ENCODE measurements at regions not wholly inside any gene's neighbourhood (a gene's known extent, or its start where the extent isn't known, plus 50 kb on each side); places are given as distances from the start of the nearest gene placed in this dataset.

- DNase-seq = no peak
Observed at GRCh38 chr21:35682904-35683549, 377.3 kb downstream of the SETD4 start.

GRCh38 chr21:35681946-35682345 lies 378.4 kb downstream of the SETD4 start:
- no peak for DNase-seq

GRCh38 chr21:35679076-35679475 lies 381.2 kb downstream of the SETD4 start:
- DNase-seq = no peak

GRCh38 chr21:35678393-35678792 lies 381.9 kb downstream of the SETD4 start:
- DNase-seq = no peak

- no peak for DNase-seq
Observed at GRCh38 chr21:35677298-35677841, 383.0 kb downstream of the SETD4 start.

GRCh38 chr21:35674895-35675470 lies 385.3 kb downstream of the SETD4 start:
- DNase-seq = no peak

DNA sequence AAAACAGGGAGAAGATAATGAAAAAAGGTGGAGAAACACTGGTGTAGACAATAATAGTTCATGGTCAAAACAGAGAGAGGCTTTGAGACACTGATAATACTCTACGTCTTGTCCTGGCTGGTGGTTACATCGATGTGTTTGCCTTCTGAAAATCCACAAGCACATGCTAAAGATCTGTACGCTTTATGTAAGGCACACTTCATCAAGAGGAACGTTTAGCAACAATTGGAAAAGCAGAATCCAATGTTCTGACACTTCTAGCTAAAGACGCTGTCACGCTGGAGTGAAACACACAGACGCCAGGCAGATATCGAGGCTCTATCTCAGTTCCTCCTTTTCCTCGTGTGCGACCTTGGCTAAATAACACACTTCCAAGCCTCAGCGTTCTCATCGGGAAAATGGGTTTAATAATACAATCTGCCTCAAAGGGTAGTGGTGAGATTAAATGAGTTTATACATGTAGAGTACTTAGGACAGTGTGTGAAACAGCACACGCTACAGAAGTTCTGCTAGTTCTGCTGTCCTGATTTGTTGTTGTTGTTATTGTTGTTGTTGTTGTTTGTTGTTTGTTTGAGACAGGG lies 386.1 kb downstream of the SETD4 start:
- no peak for DNase-seq

DNA sequence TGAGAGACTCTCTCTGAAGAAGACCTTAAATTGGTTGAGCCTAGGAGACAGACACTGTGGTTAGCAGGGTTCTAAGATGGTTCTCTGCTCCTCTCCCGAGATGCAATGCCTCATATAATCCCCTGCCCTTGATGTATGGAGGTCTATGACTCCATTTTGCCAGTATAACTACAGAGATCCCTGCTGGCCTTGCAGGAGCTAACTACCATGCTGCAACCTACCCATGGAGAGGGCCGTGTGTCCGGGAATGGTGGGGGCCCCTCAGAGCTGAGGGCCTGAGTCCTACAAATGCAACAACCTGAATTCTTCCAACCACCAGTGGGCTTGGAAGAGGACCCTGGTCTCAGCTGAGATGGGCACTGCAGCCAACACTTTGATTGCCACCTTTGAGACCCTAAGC lies 388.0 kb downstream of the SETD4 start:
- no peak for DNase-seq

DNA sequence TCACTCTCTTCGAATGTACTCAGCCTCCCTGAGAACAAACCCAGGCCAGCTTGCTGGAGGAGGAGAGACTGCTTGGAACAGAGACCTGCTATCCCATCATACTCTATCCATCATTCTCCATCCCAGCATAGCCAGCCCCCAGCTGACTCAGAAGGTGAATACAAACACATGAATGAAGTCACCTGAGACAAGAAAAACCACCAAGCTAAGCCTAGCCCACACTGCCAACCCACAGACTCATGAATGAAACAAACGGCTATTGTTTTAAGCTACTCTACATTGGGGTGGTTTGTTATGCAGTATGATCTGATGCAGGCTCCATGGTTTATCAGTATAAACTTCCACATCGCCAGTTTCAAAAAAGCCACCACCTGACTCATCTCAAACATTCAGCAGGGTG lies 395.6 kb downstream of the SETD4 start:
- no peak for DNase-seq

DNA sequence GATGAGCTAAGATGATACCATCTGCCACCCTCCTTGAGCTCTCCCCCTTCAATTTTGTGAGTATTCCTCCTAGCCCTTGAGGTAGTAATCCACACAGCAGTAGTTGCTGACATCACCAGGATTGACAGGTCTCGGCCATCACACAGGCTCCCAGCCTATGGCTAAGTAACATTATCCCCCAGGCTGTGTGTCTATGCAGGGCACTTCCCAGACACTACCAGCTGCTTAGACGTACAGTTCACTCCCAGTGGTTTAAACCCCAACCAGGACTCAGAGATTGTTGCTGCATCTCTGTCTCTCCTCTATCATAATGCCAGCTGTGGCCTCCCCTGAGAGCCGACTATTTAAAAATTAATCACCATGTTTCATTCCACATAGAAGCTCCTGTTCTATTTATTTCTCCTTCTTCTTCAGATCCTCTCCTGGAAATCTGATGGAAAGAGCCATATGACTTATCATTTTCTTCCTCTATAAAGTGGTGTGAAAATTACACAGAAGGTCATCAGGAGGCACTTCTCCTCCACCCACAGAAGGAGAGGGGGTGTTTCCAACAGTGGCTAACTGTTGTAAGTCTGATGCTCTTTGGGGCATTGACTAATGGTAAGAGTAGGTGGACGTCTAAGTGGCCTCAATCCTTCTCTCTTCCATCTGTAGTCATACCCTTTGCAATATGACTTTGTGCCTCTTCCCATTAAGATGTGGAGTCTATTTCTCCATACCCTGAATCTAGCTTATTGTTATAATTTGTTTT lies 396.3 kb downstream of the SETD4 start:
- no peak for DNase-seq

DNA sequence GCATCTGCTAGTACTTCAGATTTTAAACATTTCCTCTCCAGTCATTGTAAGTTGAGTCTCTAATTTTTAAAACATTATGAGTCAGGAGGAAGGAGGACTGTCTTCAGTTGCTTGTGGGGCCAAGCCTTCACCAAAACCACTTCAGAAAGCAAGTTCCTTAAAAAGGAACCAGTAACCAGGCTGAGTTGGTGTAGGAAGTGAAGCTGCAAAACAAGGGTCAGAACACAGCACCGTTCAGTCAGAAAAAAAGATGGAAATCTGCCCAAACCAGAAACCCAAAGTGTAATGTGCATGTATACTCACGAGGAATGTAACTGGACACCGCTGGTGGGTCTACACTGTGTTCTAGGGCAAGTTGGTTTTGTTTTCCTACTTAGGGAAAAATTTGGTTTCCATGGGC lies 402.1 kb downstream of the SETD4 start:
- no peak for DNase-seq

DNA sequence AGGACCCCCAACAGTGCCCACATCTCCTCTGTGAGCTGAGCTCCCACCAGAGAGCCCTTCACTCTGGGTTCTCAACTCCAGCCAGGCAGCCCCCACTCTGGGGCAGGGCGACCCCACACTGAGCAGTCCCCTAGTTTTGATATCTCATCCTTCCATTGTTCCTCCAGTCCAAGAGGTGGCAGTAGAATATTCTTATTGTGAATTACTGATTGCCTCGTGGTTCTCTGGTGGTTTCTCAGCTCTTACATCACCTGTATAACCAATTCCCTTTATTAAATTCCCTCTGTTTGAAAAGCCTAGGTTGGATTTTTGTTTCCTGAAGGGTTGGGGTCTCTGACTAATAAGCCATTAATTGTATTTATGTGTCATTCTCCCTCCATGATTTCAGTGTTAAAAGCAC lies 407.5 kb downstream of the SETD4 start:
- no peak for DNase-seq

DNA sequence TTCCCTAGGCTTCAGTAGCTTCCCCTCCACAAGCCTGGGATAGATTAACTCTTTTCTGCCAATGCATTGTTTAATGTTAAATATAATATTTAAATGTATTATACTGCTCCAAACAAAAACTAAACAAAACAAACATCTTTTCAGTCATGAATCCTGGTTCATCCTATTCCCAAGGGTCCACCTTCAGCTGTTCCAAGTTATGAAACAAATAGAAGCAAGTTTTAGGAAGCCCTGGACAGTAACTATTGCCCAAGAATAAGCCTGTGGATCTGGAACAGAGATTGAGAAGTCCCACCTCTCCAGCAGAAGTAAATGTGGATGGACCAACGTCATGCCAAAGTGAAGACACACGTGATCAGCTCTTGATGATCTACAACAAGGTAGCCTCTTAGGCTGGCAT lies 408.1 kb downstream of the SETD4 start:
- DNase-seq = no peak

- no peak for DNase-seq
Observed at GRCh38 chr21:35651196-35651595, 409.1 kb downstream of the SETD4 start.

DNA sequence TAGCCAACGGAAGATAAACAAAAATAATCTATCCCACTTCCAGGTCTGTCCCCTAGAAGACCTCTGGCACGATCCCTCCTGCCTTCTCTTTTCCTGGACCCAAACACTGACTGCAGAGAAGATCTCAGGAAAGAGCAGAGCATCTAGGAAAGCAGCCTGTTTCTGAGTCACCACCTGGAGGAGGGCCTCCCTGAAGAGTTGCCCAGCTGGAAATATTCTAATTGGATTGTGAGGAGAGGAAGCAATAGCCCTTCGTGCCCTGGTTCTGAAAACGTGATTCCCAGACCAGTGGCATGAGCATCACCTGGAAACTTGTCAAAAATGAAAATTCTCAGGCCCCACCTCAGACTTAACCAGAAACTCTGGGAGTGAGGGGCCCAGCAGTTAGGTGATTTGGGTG lies 411.1 kb downstream of the SETD4 start:
- DNase-seq = no peak

GRCh38 chr21:35648512-35648911 lies 411.8 kb downstream of the SETD4 start:
- no peak for DNase-seq

- no peak for DNase-seq
Observed at GRCh38 chr21:35646606-35647005, 413.7 kb downstream of the SETD4 start.

DNA sequence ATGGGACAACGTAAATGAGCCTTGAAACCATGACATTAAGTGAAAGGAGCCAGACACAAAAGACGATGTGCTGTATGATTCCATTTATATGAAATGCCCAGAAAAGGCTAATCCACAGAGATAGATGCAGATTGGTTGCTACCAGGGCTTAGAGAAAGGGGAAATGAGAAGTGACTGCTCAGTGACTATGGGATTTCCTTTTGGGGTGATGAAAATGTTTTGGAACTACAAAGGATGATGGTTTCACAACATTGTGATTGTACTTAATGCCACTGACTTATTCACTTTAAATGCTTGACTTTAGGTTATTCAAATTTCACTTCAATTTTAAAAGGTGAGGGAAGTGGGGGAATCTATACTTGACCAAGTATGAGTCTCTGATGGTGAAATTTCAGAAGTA lies 414.3 kb downstream of the SETD4 start:
- no peak for DNase-seq

GRCh38 chr21:35644523-35644922 lies 415.8 kb downstream of the SETD4 start:
- DNase-seq = no peak

GRCh38 chr21:35643176-35643575 lies 417.1 kb downstream of the SETD4 start:
- no peak for DNase-seq

GRCh38 chr21:35641271-35642016 lies 418.9 kb downstream of the SETD4 start:
- no peak for DNase-seq

DNA sequence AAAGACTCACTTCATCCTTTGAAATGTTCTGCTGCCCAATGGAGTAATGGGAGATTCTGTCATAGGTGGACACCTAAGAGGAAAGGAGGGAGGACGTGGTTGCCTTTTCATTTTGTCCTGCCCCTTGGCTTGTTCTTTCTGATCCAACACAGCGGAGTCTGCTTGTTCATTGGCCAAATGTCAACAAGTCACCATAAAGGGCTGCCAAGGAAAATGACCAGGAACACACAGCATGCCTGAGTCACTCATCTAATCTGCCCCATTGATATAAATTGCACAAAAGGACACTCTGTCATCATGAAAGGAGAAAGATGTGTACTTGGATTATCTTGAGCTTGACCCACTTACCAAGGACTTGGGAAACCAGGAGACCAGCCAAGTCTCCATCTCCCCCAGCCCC lies 422.9 kb downstream of the SETD4 start:
- no peak for DNase-seq

DNA sequence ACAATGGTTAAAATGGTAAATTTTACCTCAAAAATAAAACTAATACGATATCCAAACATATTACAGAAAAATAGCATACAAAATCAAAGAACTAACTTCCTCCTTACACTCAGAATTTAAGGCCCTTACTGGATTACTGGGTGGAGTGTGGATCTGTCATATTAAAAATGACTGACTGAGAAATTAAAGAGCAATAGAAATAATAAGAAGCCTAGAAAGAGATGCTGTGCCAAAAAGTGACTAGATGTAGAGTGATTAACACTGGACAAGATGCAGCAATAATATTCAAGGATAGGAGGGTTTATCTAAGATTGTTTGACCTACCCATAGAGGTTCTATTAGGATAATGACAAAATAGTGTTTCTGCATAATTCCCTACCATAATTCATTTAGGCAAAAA lies 424.3 kb downstream of the SETD4 start:
- DNase-seq = no peak
